NCI-H1092 treated with DMSO at 0.1 percent for 48 hours (cell line): ENCODE measurements at regions not wholly inside any gene's neighbourhood (a gene's known extent, or its start where the extent isn't known, plus 50 kb on each side); places are given as distances from the start of the nearest gene placed in this dataset.

Experiments used
- DNase-seq: peaks from one replicate; lab custom pipeline; 2025; lab: John Stamatoyannopoulos, UW

DNA sequence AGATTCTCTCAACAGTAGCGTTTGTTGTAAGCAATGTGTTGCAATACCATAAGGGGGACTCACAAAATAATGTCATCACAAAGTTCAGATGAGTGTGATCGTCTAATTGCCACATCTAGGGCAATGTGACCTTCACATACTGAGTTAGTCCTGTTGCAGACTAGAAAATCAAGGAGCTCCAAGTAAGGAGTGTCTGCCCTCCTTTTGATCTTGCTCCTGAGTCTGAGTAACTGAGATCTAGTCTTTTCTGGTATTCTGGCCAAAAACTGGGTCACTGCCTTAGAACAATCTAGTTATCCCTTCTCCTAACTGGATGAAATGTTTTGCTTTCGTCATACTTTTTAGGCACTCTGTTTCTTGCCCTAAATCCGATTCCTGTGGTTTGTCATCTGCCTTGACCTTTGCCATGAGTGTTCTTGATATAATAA is 712.1 kb downstream of the CDH11 start:
- DNase-seq = no peak

- DNase-seq = no peak
Observed at GRCh38 chr16:64408699-64409098, 713.2 kb downstream of the CDH11 start.

DNA sequence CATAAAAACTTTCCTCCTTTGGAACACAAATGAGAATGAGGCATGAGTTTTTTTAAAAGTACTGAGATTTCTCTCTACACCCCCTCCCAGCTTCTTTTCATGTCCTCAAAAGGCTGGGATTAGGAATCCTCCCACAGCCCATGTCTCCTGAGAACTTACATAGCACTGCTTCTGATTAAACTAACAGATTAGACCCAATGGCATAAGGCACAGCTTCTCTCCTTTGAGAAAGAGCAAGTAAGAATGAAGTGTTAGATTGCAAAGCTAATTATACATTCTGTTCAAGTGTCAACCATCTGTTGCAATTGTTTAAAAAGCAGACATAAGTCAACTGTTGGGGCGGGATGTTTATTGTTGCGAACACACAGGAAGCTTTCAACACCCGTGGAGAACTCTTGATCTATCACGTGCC is 715.1 kb downstream of the CDH11 start:
- DNase-seq = no peak

GRCh38 chr16:64403352-64403751 is 718.5 kb downstream of the CDH11 start:
- DNase-seq = no peak

- no peak for DNase-seq
Observed at GRCh38 chr16:64398793-64399192, 723.1 kb downstream of the CDH11 start.

- DNase-seq = no peak
Observed at GRCh38 chr16:64397945-64398508, 723.8 kb downstream of the CDH11 start.

GRCh38 chr16:64397042-64397441 is 724.8 kb downstream of the CDH11 start:
- no peak for DNase-seq

- DNase-seq = no peak
Observed at GRCh38 chr16:64394061-64394460, 727.8 kb downstream of the CDH11 start.

DNA sequence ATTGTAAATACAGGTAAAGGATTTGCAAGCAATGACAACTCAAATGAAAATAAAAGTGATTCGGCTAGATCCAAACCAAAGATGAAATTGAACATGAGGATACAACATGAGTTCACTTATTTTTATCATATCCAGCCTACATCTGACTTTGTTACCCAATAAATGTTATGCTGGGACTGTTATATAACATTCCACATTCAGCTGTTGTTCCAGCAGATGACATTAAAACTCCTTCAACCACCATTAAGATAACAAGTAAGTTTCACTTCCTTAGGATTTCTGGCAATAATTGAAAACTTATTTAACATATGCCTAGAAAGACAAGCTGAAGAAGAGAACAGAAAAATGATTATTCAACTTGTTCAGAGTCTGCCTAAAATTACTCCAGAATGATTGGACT is 729.4 kb downstream of the CDH11 start:
- no peak for DNase-seq

DNA sequence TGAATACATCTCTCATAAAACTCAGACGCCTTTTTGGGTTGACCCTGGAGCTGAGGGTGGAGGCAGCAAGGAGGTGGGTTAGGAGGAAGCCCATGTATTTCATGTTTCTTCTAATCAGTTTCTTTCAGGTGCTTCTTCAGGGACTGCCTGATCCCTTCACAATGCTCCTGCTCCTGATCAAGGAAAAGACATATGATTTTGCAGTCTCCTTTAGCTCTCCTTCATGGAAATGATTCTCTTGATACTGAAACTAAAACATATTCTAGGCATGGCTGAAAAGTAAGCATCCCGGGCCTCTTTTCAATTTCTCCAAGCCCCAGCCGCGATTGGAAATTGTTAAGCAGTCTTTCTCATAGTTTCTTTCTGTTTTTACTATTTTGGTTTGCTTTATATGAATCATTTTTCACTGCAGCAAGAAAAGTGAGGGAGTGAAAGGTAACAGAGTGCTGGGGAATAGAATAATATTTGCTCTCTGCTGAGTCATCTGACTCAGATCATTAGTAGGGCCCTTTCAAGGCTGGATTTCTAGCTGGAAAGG is 730.7 kb downstream of the CDH11 start:
- DNase-seq = no peak

DNA sequence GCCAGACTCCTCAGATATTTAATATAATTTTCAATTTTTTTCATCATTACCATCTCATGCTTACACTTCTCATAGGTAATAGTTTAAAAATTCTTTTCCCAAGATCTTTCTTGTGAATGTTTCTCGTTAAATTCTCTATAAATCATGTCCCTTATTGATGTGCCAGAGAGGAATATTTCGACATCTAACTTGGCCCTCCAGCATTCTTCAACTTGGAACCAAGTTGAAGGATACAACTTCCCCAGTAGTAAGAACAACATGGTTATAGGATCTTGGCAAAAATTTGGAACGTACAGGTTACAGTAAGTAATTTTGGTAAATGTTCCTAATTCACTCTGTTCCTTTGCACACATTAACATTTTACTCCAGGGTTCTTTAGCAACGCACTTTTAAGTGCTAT is 731.8 kb downstream of the CDH11 start:
- no peak for DNase-seq

DNA sequence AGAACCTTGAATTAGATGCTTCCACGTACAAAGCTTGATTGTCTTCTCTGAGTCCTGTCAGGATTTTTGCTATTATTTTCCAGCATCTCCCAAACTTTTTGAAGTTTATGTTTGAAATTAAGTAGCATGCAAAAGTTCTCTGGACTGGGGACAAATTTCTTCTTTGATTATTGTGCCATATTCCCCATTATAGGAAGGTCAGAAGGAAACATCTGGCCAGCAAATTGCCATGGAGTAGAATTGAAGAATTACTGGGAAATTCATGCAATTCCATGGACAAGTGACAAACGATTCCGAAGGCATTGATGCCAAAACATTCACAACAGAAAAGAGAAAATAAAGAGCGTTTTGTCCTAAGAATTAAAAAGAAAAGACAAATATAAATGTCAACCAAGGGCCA is 737.2 kb downstream of the CDH11 start:
- DNase-seq = no peak

GRCh38 chr16:64381979-64382378 is 739.9 kb downstream of the CDH11 start:
- no peak for DNase-seq

DNA sequence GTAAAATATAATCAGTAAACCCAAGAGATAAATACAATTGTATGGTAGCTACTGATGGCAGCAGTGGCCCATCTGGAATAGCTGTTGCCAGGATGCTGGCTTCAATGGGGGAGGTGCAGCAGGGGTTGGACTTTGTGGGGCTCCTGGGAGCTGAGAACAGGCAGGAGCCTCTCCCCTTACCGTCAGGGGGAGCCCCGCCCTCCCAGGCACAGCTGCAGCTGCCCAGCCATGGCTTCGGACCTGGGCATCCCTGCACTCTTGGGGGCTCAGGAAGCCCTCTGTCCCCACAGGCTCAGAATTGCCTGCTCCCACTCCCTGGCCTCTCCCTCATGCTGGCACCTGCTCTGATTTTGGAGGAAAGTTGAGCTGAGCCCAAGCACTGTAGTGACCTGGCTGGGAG is 741.1 kb downstream of the CDH11 start:
- no peak for DNase-seq

- DNase-seq = no peak
Observed at GRCh38 chr16:64375391-64375980, 746.4 kb downstream of the CDH11 start.

- no peak for DNase-seq
Observed at GRCh38 chr16:64370112-64370511, 751.8 kb downstream of the CDH11 start.

- DNase-seq = no peak
Observed at GRCh38 chr16:64365448-64365931, 756.4 kb downstream of the CDH11 start.

GRCh38 chr16:64364894-64365293 is 757.0 kb downstream of the CDH11 start:
- DNase-seq = no peak

- DNase-seq = no peak
Observed at GRCh38 chr16:64364416-64364815, 757.4 kb downstream of the CDH11 start.

DNA sequence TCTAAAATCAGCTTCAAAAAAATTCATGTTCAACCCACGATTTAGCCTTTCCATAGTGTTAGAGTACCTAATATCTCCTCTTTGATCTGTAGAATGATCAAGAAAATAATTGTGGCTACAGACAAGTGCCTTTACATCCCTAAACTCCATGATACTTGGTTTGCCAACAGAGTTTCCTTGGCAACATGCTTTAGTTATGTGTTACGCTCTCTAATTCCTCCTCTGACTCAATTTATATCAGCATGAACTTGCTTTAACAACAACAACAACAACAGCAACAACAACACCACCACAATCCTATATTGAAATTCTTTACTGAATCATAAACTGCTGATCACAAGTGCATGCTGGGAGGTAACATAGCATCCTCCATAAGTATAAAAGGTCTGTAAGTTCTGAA is 757.8 kb downstream of the CDH11 start:
- DNase-seq = no peak

- no peak for DNase-seq
Observed at GRCh38 chr16:64363039-64363438, 758.8 kb downstream of the CDH11 start.

DNA sequence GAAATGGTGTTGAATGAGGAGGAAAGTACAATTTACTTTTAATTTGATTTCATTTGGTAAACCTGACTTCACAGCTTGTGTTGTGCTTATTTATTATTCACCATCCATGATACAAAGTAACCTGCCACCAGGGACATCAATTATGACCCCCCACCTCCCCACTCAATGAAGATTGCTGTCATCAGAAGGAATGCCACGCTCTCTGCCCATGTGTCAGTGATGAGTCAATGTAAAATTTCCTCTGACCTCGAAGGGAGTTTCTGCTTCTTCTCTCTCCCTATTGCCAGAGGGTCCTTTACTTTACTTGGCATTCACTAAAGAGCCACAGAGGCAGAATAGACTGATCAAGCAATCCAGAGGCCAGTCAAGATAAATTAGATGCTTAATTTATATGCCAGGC is 759.7 kb downstream of the CDH11 start:
- no peak for DNase-seq

GRCh38 chr16:64361753-64362152 is 760.1 kb downstream of the CDH11 start:
- DNase-seq = no peak

DNA sequence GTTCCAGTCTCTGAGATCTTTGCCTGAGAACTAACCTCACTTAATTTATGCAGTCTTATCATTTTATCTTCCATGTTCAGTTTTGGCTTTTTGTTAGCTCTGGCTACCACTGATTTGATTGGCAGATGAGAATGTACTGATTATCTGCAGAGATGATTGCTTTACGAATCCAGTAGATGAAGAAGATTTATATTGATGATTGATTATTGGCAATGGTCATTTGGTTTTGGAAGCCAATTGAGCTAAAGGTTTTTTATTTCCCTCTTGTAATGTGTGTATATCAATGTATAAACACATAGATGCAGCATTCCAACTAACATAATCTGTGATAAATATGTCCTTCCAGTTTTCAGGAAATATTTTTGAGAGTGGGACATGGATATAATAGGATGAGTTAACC is 763.6 kb downstream of the CDH11 start:
- no peak for DNase-seq
